ENCODE measurements at regions not wholly inside any gene's neighbourhood (a gene's known extent, or its start where the extent isn't known, plus 50 kb on each side); places are given as distances from the start of the nearest gene placed in this dataset.
"Not testable (repeated sequence)": the region's sequence is repeated elsewhere in the genome, so short reads cannot be mapped to it uniquely, and the experiment has no call there.

DNA sequence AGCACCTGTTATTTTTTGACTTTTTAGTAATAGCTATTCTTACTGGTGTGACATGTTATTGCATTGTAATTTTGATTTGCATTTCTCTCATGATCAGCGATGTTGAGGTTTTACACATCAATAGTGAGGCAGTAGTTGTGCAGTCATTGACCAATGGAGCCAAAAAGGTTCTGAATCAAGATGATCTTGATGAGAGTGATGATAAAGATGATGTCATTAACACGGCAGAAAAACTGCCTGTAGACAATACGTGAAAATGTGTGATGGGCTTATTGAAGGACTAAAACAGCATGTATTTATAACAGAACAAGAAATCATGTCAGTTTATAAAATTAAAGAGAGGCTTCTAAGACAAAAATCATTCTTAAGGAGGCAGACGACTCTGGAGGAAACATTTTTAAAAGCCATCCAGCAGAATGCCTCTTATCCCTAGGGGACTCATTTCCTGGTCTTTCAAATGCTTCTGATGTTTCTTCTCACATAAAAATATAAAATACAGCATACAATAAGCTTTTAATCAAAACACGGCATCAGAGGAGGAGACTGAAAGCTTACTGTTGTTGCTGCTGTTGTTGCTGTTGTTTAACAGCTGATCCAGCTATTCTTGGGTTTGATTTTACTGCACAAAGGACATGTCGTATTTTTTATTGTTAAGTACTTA lies 400.3 kb downstream of the LTN1 start:
- no peak for DNase-seq
- H3K27ac Mint-ChIP-seq, result no peak overlapping the region
- no peaks in the 10 kb centered on the region for H3K36me3 Mint-ChIP-seq (ENCODE audit: low read depth)
- H3K9me3 Mint-ChIP-seq, result peaks cover under 1% of the 10 kb centered on the region
- H3K4me3 Mint-ChIP-seq, result no peak overlapping the region
- TF ChIP-seq CTCF (IDR thresholded peaks at IDR 0.05), result no peak
- H3K4me1 Mint-ChIP-seq, result no peaks in the 10 kb centered on the region
- no peaks in the 10 kb centered on the region for H3K27me3 Mint-ChIP-seq (ENCODE audit: low read depth, poor library complexity)

- Mint-ChIP-seq H3K9me3 (peaks cover 5% of the 10 kb centered on the region), H3K27ac (no peak overlapping the region), H3K4me3 (no peak overlapping the region), H3K27me3 (ENCODE audit: low read depth, poor library complexity) (no peaks in the 10 kb centered on the region), H3K4me1 (no peaks in the 10 kb centered on the region), H3K36me3 (ENCODE audit: low read depth) (no peaks in the 10 kb centered on the region)
- no peak for TF ChIP-seq CTCF (IDR thresholded peaks at IDR 0.05)
- DNase-seq, result no peak
These were observed 402.0 kb downstream of the LTN1 start for GRCh38 chr21:28590676-28591075.

DNA sequence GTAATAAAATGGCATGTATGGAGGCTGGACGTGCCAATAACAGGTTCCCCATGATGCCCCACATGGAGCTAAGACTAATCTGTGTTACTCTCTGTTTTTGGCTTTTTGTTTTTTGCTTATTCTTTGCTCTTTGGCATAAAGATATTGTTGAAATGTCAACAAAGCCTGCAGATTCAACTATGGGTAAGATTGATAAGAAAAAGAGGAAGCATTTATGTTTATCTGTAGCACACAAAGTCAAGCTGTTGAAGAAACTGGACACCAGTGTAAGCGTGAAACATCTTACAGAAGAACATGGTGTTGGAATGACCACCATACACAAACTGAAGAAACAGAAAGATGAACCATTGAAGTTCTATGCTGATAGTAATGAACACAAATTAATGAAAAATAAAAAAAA lies 402.7 kb downstream of the LTN1 start:
- no peak overlapping the region for H3K4me3 Mint-ChIP-seq
- no peaks in the 10 kb centered on the region for H3K4me1 Mint-ChIP-seq
- no peaks in the 10 kb centered on the region for H3K27me3 Mint-ChIP-seq (ENCODE audit: low read depth, poor library complexity)
- no peak for DNase-seq
- H3K27ac Mint-ChIP-seq, result no peak overlapping the region
- no peaks in the 10 kb centered on the region for H3K36me3 Mint-ChIP-seq (ENCODE audit: low read depth)
- TF ChIP-seq CTCF (IDR thresholded peaks at IDR 0.05), result no peak
- peaks cover 10% of the 10 kb centered on the region for H3K9me3 Mint-ChIP-seq

GRCh38 chr21:28588997-28589396 lies 403.7 kb downstream of the LTN1 start:
- no peak overlapping the region for H3K4me3 Mint-ChIP-seq
- no peaks in the 10 kb centered on the region for H3K36me3 Mint-ChIP-seq (ENCODE audit: low read depth)
- H3K4me1 Mint-ChIP-seq, result no peaks in the 10 kb centered on the region
- no peak overlapping the region for H3K27ac Mint-ChIP-seq
- TF ChIP-seq CTCF (IDR thresholded peaks at IDR 0.05), result no peak
- H3K27me3 Mint-ChIP-seq (ENCODE audit: low read depth, poor library complexity), result no peaks in the 10 kb centered on the region
- H3K9me3 Mint-ChIP-seq, result peaks cover 10% of the 10 kb centered on the region
- DNase-seq, result no peak

- Mint-ChIP-seq H3K27ac (no peak overlapping the region), H3K9me3 (peaks cover 10% of the 10 kb centered on the region), H3K27me3 (ENCODE audit: low read depth, poor library complexity) (no peaks in the 10 kb centered on the region), H3K4me1 (no peaks in the 10 kb centered on the region), H3K4me3 (no peak overlapping the region), H3K36me3 (ENCODE audit: low read depth) (no peaks in the 10 kb centered on the region)
- DNase-seq, result no peak
- no peak for TF ChIP-seq CTCF (IDR thresholded peaks at IDR 0.05)
These were observed 404.9 kb downstream of the LTN1 start for GRCh38 chr21:28587748-28588147.

DNA sequence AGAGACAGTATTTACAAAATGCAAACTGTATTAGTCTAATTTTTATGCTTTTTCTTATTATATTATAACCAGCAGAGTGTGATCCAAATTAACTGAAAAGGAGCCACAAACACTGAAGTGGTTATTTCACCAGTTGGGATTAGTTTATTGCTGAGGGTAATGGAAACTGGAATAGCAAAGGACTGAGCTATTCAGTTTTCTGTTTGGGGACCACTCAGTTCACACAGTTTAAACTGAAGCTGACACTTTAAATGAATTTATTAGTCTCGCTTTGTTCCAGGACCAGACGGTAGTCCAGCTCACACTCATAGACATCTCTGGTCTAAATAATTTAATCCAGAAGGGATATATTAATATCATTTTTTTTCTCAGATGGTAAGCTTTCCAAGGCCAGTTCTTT lies 410.7 kb downstream of the LTN1 start:
- peaks cover 15% of the 10 kb centered on the region for H3K9me3 Mint-ChIP-seq

GRCh38 chr21:28581311-28581731 lies 411.4 kb downstream of the LTN1 start:
- DNase-seq; H3K4me3 Mint-ChIP-seq; H3K27ac Mint-ChIP-seq; H3K27me3 Mint-ChIP-seq (ENCODE audit: low read depth, poor library complexity); H3K36me3 Mint-ChIP-seq (ENCODE audit: low read depth): not testable (repeated sequence)
- peaks cover 11% of the 10 kb centered on the region for H3K4me1 Mint-ChIP-seq
- H3K9me3 Mint-ChIP-seq, result peaks cover 15% of the 10 kb centered on the region

More for the DNA sequence above, 410.7 kb downstream of the LTN1 start:
- Mint-ChIP-seq H3K4me3 (no peak overlapping the region), H3K36me3 (ENCODE audit: low read depth) (peaks cover 4% of the 10 kb centered on the region), H3K27ac (no peak overlapping the region), H3K4me1 (peaks cover 11% of the 10 kb centered on the region), H3K27me3 (ENCODE audit: low read depth, poor library complexity) (no peaks in the 10 kb centered on the region)
- TF ChIP-seq CTCF (IDR thresholded peaks at IDR 0.05), result no peak
- no peak for DNase-seq

All from nephron progenitor cell (in vitro differentiated cells).